Nephron progenitor cell (in vitro differentiated cells): ENCODE measurements at regions not wholly inside any gene's neighbourhood (a gene's known extent, or its start where the extent isn't known, plus 50 kb on each side); places are given as distances from the start of the nearest gene placed in this dataset.

Experiments used
- DNase-seq: peaks from one replicate; pipeline ENCODE4 v3.0.0; 2021
- H3K27ac Mint-ChIP-seq: 2 replicates; pipeline ENCODE4 v1.8.0; 2021; ENCODE audit warnings: mild to moderate bottlenecking, moderate library complexity, mixed read lengths
- H3K27me3 Mint-ChIP-seq: 2 replicates; pipeline ENCODE4 v1.8.0; 2021; ENCODE audit warnings: mild to moderate bottlenecking, low read depth, mixed read lengths; ENCODE audit not compliant: poor library complexity
- H3K36me3 Mint-ChIP-seq: 2 replicates; pipeline ENCODE4 v1.8.0; 2021; ENCODE audit warnings: low read depth, mixed read lengths
- H3K4me1 Mint-ChIP-seq: 2 replicates; pipeline ENCODE4 v1.8.0; 2021; ENCODE audit warnings: mixed read lengths
- H3K4me3 Mint-ChIP-seq: 2 replicates; pipeline ENCODE4 v1.8.0; 2021; ENCODE audit warnings: mild to moderate bottlenecking, moderate library complexity, mixed read lengths
- H3K9me3 Mint-ChIP-seq: 2 replicates; pipeline ENCODE4 v1.8.0; 2021; ENCODE audit warnings: mild to moderate bottlenecking, moderate library complexity, mixed read lengths
- CTCF ChIP-seq: fragments of 200-600 bp; sonication (generic); IDR thresholded peaks from 2 replicates; pipeline ENCODE4 v1.5.0; 2021; ENCODE audit warnings: antibody characterized with exemption

GRCh38 chr18:45169610-45170009 is 445.7 kb upstream of the SLC14A2 start:
- Mint-ChIP-seq H3K27me3 (peaks cover 7% of the 10 kb centered on the region), H3K4me3 (no peak overlapping the region), H3K4me1 (peaks cover 6% of the 10 kb centered on the region), H3K27ac (no peak overlapping the region), H3K36me3 (no peaks in the 10 kb centered on the region), H3K9me3 (no peaks in the 10 kb centered on the region)
- DNase-seq, result no peak
- TF ChIP-seq CTCF, result no peak

- TF ChIP-seq CTCF, result no peak
- no peaks in the 10 kb centered on the region for H3K36me3 Mint-ChIP-seq
Measured at GRCh38 chr18:45171679-45172191, 443.5 kb upstream of the SLC14A2 start.

GRCh38 chr18:45173327-45173726 is 441.9 kb upstream of the SLC14A2 start:
- Mint-ChIP-seq H3K27ac (no peak overlapping the region), H3K36me3 (no peaks in the 10 kb centered on the region), H3K27me3 (no peaks in the 10 kb centered on the region), H3K4me1 (peaks cover 11% of the 10 kb centered on the region), H3K9me3 (no peaks in the 10 kb centered on the region), H3K4me3 (no peak overlapping the region)
- TF ChIP-seq CTCF, result no peak
- no peak for DNase-seq

More at GRCh38 chr18:45171679-45172191, 443.5 kb upstream of the SLC14A2 start:
- Mint-ChIP-seq H3K9me3 (no peaks in the 10 kb centered on the region), H3K4me3 (no peak overlapping the region), H3K27me3 (no peaks in the 10 kb centered on the region), H3K27ac (no peak overlapping the region), H3K4me1 (peaks cover 11% of the 10 kb centered on the region)
- DNase-seq, result no peak

- no peak overlapping the region for H3K4me3 Mint-ChIP-seq
- H3K27me3 Mint-ChIP-seq, result no peaks in the 10 kb centered on the region
- peaks cover 11% of the 10 kb centered on the region for H3K4me1 Mint-ChIP-seq
- TF ChIP-seq CTCF, result no peak
- H3K36me3 Mint-ChIP-seq, result no peaks in the 10 kb centered on the region
- DNase-seq, result no peak
- no peaks in the 10 kb centered on the region for H3K9me3 Mint-ChIP-seq
- H3K27ac Mint-ChIP-seq, result no peak overlapping the region
Measured at GRCh38 chr18:45173799-45174519, 441.3 kb upstream of the SLC14A2 start.

GRCh38 chr18:45174629-45175136 is 440.6 kb upstream of the SLC14A2 start:
- Mint-ChIP-seq H3K27ac (no peak overlapping the region), H3K36me3 (no peaks in the 10 kb centered on the region), H3K4me3 (no peak overlapping the region), H3K9me3 (no peaks in the 10 kb centered on the region), H3K27me3 (peaks cover 4% of the 10 kb centered on the region), H3K4me1 (peaks cover 9% of the 10 kb centered on the region)
- TF ChIP-seq CTCF, result no peak
- DNase-seq, result no peak

GRCh38 chr18:45175511-45175910 is 439.8 kb upstream of the SLC14A2 start:
- Mint-ChIP-seq H3K4me1 (peaks cover 5% of the 10 kb centered on the region), H3K27me3 (peaks cover 6% of the 10 kb centered on the region), H3K9me3 (no peaks in the 10 kb centered on the region), H3K36me3 (no peaks in the 10 kb centered on the region), H3K4me3 (no peak overlapping the region), H3K27ac (no peak overlapping the region)
- TF ChIP-seq CTCF, result no peak
- no peak for DNase-seq
